ENCODE measurements at regions not wholly inside any gene's neighbourhood (a gene's known extent, or its start where the extent isn't known, plus 50 kb on each side); places are given as distances from the start of the nearest gene placed in this dataset.

DNA sequence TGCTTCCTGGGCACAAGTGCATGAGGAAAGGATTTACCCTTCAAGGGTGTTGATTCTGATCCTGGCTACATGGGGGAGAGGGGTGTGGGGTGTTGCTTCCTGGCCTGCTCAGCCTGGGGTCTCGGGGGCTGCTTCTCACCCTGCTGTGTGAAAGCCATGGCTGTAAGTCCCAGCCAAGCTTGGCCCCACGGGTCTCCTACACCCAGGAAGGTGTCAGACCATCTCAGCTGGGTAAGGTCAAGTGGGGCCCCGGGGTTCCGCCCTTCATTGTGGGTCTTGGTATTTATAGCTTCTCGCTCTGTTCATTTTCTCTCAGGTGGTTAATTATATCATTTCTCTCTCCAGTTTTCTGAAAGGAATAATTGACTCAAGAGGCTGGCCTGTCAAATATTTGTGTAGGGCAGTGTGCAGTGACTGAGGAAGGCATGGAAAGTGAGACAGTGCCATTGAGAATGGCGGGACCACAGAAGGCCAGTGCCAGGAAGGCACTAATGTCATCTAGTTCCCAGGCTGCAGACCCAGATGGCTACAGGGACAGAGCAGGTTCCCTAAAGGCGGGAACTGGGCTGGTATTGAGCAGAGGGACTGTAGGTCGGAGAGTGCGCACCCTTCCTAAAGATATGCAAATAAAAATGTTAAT, 126.0 kb downstream of the FOXD1 start:
- no peak for TF ChIP-seq CTCF (IDR thresholded peaks at IDR 0.05; ENCODE audit: extremely low read depth, low read depth, low read length)
- Histone ChIP-seq H3K27ac (ENCODE audit: low read depth, low read length) (peak overlapping the region; percentile 87), H2AFZ (ENCODE audit: low read length) (peak overlapping the region; percentile 56), H3K79me2 (ENCODE audit: insufficient read depth, low read length) (no peaks in the 10 kb centered on the region), H3K36me3 (ENCODE audit: insufficient read depth, low read length) (no peaks in the 10 kb centered on the region), H4K20me1 (ENCODE audit: insufficient read depth, low read length) (no peaks in the 10 kb centered on the region), H3K4me1 (ENCODE audit: insufficient read depth, low read length) (peaks cover 23% of the 10 kb centered on the region), H3K9me3 (ENCODE audit: low read depth, low read length) (no peaks in the 10 kb centered on the region), H3K4me3 (ENCODE audit: insufficient read depth, low read length) (no peak overlapping the region), H3K4me2 (ENCODE audit: insufficient read depth, low read length) (peak overlapping the region; percentile 54), H3K27me3 (ENCODE audit: insufficient read depth, low read length) (no peaks in the 10 kb centered on the region)
- DNase-seq (ENCODE audit: insufficient read length, low spot score, missing footprints) = no peak

- peak overlapping the region; percentile 54 for H3K4me2 ChIP-seq (ENCODE audit: insufficient read depth, low read length)
- H3K79me2 ChIP-seq (ENCODE audit: insufficient read depth, low read length) = no peaks in the 10 kb centered on the region
- peak overlapping the region; percentile 12 for H3K4me3 ChIP-seq (ENCODE audit: insufficient read depth, low read length)
- H3K27ac ChIP-seq (ENCODE audit: low read depth, low read length) = peak overlapping the region; percentile 87
- no peaks in the 10 kb centered on the region for H3K9me3 ChIP-seq (ENCODE audit: low read depth, low read length)
- peak overlapping the region; percentile 56 for H2AFZ ChIP-seq (ENCODE audit: low read length)
- peak; percentile 70 for DNase-seq (ENCODE audit: insufficient read length, low spot score, missing footprints)
- H3K27me3 ChIP-seq (ENCODE audit: insufficient read depth, low read length) = no peaks in the 10 kb centered on the region
- H3K36me3 ChIP-seq (ENCODE audit: insufficient read depth, low read length) = no peaks in the 10 kb centered on the region
- no peaks in the 10 kb centered on the region for H4K20me1 ChIP-seq (ENCODE audit: insufficient read depth, low read length)
- peaks cover 23% of the 10 kb centered on the region for H3K4me1 ChIP-seq (ENCODE audit: insufficient read depth, low read length)
- no peak for TF ChIP-seq CTCF (IDR thresholded peaks at IDR 0.05; ENCODE audit: extremely low read depth, low read depth, low read length)
Observed at GRCh38 chr5:73321757-73322436, 126.7 kb downstream of the FOXD1 start.

GRCh38 chr5:73319036-73319435, 129.5 kb downstream of the FOXD1 start:
- Histone ChIP-seq H3K4me2 (ENCODE audit: insufficient read depth, low read length) (no peak overlapping the region), H3K4me1 (ENCODE audit: insufficient read depth, low read length) (peaks cover 23% of the 10 kb centered on the region), H2AFZ (ENCODE audit: low read length) (no peak overlapping the region), H3K36me3 (ENCODE audit: insufficient read depth, low read length) (no peaks in the 10 kb centered on the region), H3K27ac (ENCODE audit: low read depth, low read length) (no peak overlapping the region), H4K20me1 (ENCODE audit: insufficient read depth, low read length) (no peaks in the 10 kb centered on the region), H3K79me2 (ENCODE audit: insufficient read depth, low read length) (no peaks in the 10 kb centered on the region), H3K27me3 (ENCODE audit: insufficient read depth, low read length) (no peaks in the 10 kb centered on the region), H3K4me3 (ENCODE audit: insufficient read depth, low read length) (no peak overlapping the region), H3K9me3 (ENCODE audit: low read depth, low read length) (no peaks in the 10 kb centered on the region)
- no peak for DNase-seq (ENCODE audit: insufficient read length, low spot score, missing footprints)
- no peak for TF ChIP-seq CTCF (IDR thresholded peaks at IDR 0.05; ENCODE audit: extremely low read depth, low read depth, low read length)

DNA sequence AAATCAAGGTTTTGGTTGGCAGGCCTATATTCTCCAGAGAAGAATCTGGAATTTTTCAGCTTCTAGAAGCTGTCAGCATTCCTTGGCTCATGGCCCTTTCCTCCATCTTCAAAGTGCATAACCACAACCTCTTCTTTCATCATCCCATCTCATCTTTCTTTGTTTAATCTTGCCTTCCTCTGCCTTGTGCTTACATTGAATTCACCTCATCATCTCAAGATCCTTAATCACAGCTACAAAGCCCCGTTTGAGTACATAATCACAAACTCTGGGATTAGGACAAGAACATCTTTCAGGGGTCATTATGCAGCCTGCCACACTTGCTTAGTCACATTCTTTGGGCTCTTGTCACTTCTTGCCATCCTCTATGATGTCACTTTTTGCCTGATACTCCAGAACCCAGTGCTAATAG, 130.3 kb downstream of the FOXD1 start:
- Histone ChIP-seq H2AFZ (ENCODE audit: low read length) (no peak overlapping the region), H3K9me3 (ENCODE audit: low read depth, low read length) (no peaks in the 10 kb centered on the region), H3K27ac (ENCODE audit: low read depth, low read length) (no peak overlapping the region), H4K20me1 (ENCODE audit: insufficient read depth, low read length) (no peaks in the 10 kb centered on the region), H3K79me2 (ENCODE audit: insufficient read depth, low read length) (no peaks in the 10 kb centered on the region), H3K4me2 (ENCODE audit: insufficient read depth, low read length) (no peak overlapping the region), H3K4me3 (ENCODE audit: insufficient read depth, low read length) (no peak overlapping the region), H3K27me3 (ENCODE audit: insufficient read depth, low read length) (no peaks in the 10 kb centered on the region), H3K4me1 (ENCODE audit: insufficient read depth, low read length) (peaks cover 23% of the 10 kb centered on the region), H3K36me3 (ENCODE audit: insufficient read depth, low read length) (no peaks in the 10 kb centered on the region)
- no peak for TF ChIP-seq CTCF (IDR thresholded peaks at IDR 0.05; ENCODE audit: extremely low read depth, low read depth, low read length)
- no peak for DNase-seq (ENCODE audit: insufficient read length, low spot score, missing footprints)
